ENCODE measurements at regions not wholly inside any gene's neighbourhood (a gene's known extent, or its start where the extent isn't known, plus 50 kb on each side); places are given as distances from the start of the nearest gene placed in this dataset.

DNA sequence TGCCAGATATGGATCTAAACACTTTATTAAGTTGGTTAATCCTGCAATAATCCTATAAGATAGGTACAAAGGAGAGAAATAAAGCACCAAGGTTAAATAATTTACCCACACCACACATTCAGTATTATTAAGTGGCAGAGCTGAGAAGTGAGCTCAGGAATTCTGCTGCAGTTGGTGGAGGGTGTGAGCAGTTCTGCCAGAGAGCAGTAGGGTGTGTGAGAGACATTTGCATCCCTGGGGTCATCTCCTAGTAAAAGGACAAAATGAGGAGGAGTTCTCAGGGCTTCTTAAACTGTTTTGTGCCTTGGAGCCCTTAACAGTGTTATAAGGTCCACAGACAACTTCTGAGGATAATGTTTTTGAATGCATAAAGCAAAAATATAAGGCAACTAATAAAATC lies 484.5 kb downstream of the TAFA4 start:
- TF ChIP-seq, protein P1, sequence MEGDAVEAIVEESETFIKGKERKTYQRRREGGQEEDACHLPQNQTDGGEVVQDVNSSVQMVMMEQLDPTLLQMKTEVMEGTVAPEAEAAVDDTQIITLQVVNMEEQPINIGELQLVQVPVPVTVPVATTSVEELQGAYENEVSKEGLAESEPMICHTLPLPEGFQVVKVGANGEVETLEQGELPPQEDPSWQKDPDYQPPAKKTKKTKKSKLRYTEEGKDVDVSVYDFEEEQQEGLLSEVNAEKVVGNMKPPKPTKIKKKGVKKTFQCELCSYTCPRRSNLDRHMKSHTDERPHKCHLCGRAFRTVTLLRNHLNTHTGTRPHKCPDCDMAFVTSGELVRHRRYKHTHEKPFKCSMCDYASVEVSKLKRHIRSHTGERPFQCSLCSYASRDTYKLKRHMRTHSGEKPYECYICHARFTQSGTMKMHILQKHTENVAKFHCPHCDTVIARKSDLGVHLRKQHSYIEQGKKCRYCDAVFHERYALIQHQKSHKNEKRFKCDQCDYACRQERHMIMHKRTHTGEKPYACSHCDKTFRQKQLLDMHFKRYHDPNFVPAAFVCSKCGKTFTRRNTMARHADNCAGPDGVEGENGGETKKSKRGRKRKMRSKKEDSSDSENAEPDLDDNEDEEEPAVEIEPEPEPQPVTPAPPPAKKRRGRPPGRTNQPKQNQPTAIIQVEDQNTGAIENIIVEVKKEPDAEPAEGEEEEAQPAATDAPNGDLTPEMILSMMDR (IDR thresholded peaks at IDR 0.05), result no peak
- TF ChIP-seq POLR2AphosphoS5 (IDR thresholded peaks at IDR 0.05), result no peak

All from sigmoid colon (tissue), 4 donors.